ENCODE measurements at regions not wholly inside any gene's neighbourhood (a gene's known extent, or its start where the extent isn't known, plus 50 kb on each side); places are given as distances from the start of the nearest gene placed in this dataset.

- ChIA-PET RAD21 (ENCODE audit: low non-redundant PET in 1 of 2, low total read pairs in 2 of 2, uncharacterized antibody in 2 of 2, unreplicated experiment in 2 of 2) (no interaction called here), POLR2A (no interaction called here), CTCF (no interaction called here)
- no peaks in the 10 kb centered on the region for H3K9me3 ChIP-seq (ENCODE audit: control insufficient read depth in 1 of 2, insufficient read depth in 1 of 2, low read depth in 1 of 2, low read length in 2 of 2)
- DNase-seq (ENCODE audit: low read depth, low spot score) (no peak), ATAC-seq (no peak)
- no peak overlapping the region for H2AFZ ChIP-seq (ENCODE audit: low read depth, low read length, poor library complexity, severe bottlenecking)
- no peak overlapping the region for H3K4me3 ChIP-seq (replicated peaks in 1 of 2; ENCODE audit: low read depth in 1 of 2, low read length in 2 of 2)
- no peaks in the 10 kb centered on the region for H3K79me2 ChIP-seq (ENCODE audit: insufficient read depth, low read length)
- BruUV-seq (replicated peaks) = no TSS peak
- H3K9ac ChIP-seq (ENCODE audit: low read length) = no peak overlapping the region
- intact Hi-C loops (cut with micrococcal nuclease) = no loop called here
- no peaks in the 10 kb centered on the region for H3K27me3 ChIP-seq (ENCODE audit: insufficient read depth, low read length)
- no peaks in the 10 kb centered on the region for H3K9me2 ChIP-seq (ENCODE audit: insufficient read depth)
- H3K36me3 ChIP-seq (ENCODE audit: control insufficient read depth in 1 of 2, insufficient read depth in 2 of 2, low read length in 2 of 2) = no peaks in the 10 kb centered on the region
- peaks cover 11 to 22% of the 10 kb centered on the region in 2 experiments for H3K4me1 ChIP-seq (ENCODE audit: control insufficient read depth in 1 of 2, insufficient read depth in 2 of 2, low read length in 2 of 2)
- H4K20me1 ChIP-seq (ENCODE audit: insufficient read depth) = no peaks in the 10 kb centered on the region
- no peak for TF ChIP-seq ZFX (IDR thresholded peaks at IDR 0.05)
- no peak for TF ChIP-seq ZBTB33 (IDR thresholded peaks at IDR 0.05; ENCODE audit: extremely low read depth, insufficient replicate concordance, low read length)
- no peak for TF ChIP-seq SP1 (IDR thresholded peaks at IDR 0.05; ENCODE audit: low read depth)
- TF ChIP-seq SIN3A (IDR thresholded peaks at IDR 0.05; ENCODE audit: low read depth) = no peak
- 0 out of 2 replicates have a peak, but pooled peaks have one; percentile 12 for TF ChIP-seq FOSL1 (IDR thresholded peaks at IDR 0.05; ENCODE audit: low read depth)
- H3K4me2 ChIP-seq (ENCODE audit: low read length) = no peak overlapping the region
- H3K27ac ChIP-seq (ENCODE audit: low read depth, low read length) = no peak overlapping the region
Observed at GRCh38 chr1:222240536-222241181, 307.2 kb downstream of the HHIPL2 start.

GRCh38 chr1:222239130-222239529, 308.8 kb downstream of the HHIPL2 start:
- no TSS peak for BruUV-seq (replicated peaks)
- no peaks in the 10 kb centered on the region for H3K9me3 ChIP-seq (ENCODE audit: control insufficient read depth in 1 of 2, insufficient read depth in 1 of 2, low read depth in 1 of 2, low read length in 2 of 2)
- ATAC-seq = no peak
- no peak for DNase-seq (ENCODE audit: low read depth, low spot score)
- H3K36me3 ChIP-seq (ENCODE audit: control insufficient read depth in 1 of 2, insufficient read depth in 2 of 2, low read length in 2 of 2) = no peaks in the 10 kb centered on the region
- ChIA-PET CTCF (no interaction called here), RAD21 (ENCODE audit: low non-redundant PET in 1 of 2, low total read pairs in 2 of 2, uncharacterized antibody in 2 of 2, unreplicated experiment in 2 of 2) (no interaction called here), POLR2A (no interaction called here)
- H2AFZ ChIP-seq (ENCODE audit: low read depth, low read length, poor library complexity, severe bottlenecking) = no peak overlapping the region
- no peak overlapping the region for H3K4me3 ChIP-seq (replicated peaks in 1 of 2; ENCODE audit: low read depth in 1 of 2, low read length in 2 of 2)
- intact Hi-C loops (cut with micrococcal nuclease) = no loop called here
- H3K4me2 ChIP-seq (ENCODE audit: low read length) = no peak overlapping the region
- H3K79me2 ChIP-seq (ENCODE audit: insufficient read depth, low read length) = no peaks in the 10 kb centered on the region
- no peaks in the 10 kb centered on the region for H4K20me1 ChIP-seq (ENCODE audit: insufficient read depth)
- no peak for TF ChIP-seq REST (IDR thresholded peaks at IDR 0.05; ENCODE audit: low read depth)
- no peak overlapping the region for H3K27ac ChIP-seq (ENCODE audit: low read depth, low read length)
- no peaks in the 10 kb centered on the region for H3K9me2 ChIP-seq (ENCODE audit: insufficient read depth)
- no peak overlapping the region for H3K9ac ChIP-seq (ENCODE audit: low read length)
- no peaks in the 10 kb centered on the region for H3K27me3 ChIP-seq (ENCODE audit: insufficient read depth, low read length)
- H3K4me1 ChIP-seq (ENCODE audit: control insufficient read depth in 1 of 2, insufficient read depth in 2 of 2, low read length in 2 of 2) = peaks cover 6 to 17% of the 10 kb centered on the region in 2 experiments

Data from HCT116 (cell line).